Neutrophil (primary cell): ENCODE measurements at regions not wholly inside any gene's neighbourhood (a gene's known extent, or its start where the extent isn't known, plus 50 kb on each side); places are given as distances from the start of the nearest gene placed in this dataset.

Experiments
- H3K27ac ChIP-seq: fragments of 200-600 bp; sonication (generic); 2 replicates; pipeline ENCODE4 v1.5.1; 2016; ENCODE audit warnings: mild to moderate bottlenecking, moderate library complexity
- H3K27me3 ChIP-seq: fragments of 200-600 bp; sonication (generic); 2 replicates; pipeline ENCODE4 v1.6.0; 2016; ENCODE audit warnings: mild to moderate bottlenecking
- H3K36me3 ChIP-seq: fragments of 200-600 bp; sonication (generic); 2 replicates; pipeline ENCODE4 v1.5.1; 2017
- H3K4me1 ChIP-seq, 2 experiments: fragments of 200-600 bp in 1 of 2; sonication (generic) in 1 of 2; 1 replicate in 1 of 2; 2 replicates in 1 of 2; pipeline versions ENCODE4 v1.5.1 to v1.6.1; 2013 to 2016; ENCODE audit warnings: low read depth in 1 of 2, low read length in 1 of 2, mild to moderate bottlenecking in 1 of 2, moderate library complexity in 1 of 2; ENCODE audit not compliant: control insufficient read depth in 1 of 2, insufficient read depth in 1 of 2
- H3K4me3 ChIP-seq, 2 experiments: fragments of 200-600 bp in 1 of 2; sonication (generic) in 1 of 2; 1 replicate in 1 of 2; 2 replicates in 1 of 2; pipeline ENCODE4 v1.5.1; 2013 to 2016; ENCODE audit warnings: low read depth in 1 of 2, low read length in 1 of 2, mild to moderate bottlenecking in 1 of 2, moderate library complexity in 1 of 2
- H3K9me3 ChIP-seq: fragments of 200-600 bp; sonication (generic); 2 replicates; pipeline ENCODE4 v1.5.1; 2016
- CTCF ChIP-seq: fragments of 200-600 bp; sonication (generic); IDR thresholded peaks from 2 replicates; pipeline ENCODE4 v1.5.1; 2016; ENCODE audit warnings: antibody characterized with exemption

- no peak overlapping the region for H3K27ac ChIP-seq
- no peak for TF ChIP-seq CTCF
- no peaks in the 10 kb centered on the region for H3K36me3 ChIP-seq
- no peak overlapping the region for H3K4me3 ChIP-seq
- H3K4me1 ChIP-seq, result no peaks in the 10 kb centered on the region
- no peaks in the 10 kb centered on the region for H3K27me3 ChIP-seq
- no peaks in the 10 kb centered on the region for H3K9me3 ChIP-seq
Observed at GRCh38 chr6:82097676-82098075, 149.9 kb downstream of the IBTK start.

GRCh38 chr6:82095091-82095490 lies 152.5 kb downstream of the IBTK start:
- Histone ChIP-seq H3K36me3 (no peaks in the 10 kb centered on the region), H3K27ac (no peak overlapping the region), H3K27me3 (no peaks in the 10 kb centered on the region), H3K9me3 (no peaks in the 10 kb centered on the region), H3K4me1 (no peaks in the 10 kb centered on the region), H3K4me3 (no peak overlapping the region)
- TF ChIP-seq CTCF, result no peak

- no peak for TF ChIP-seq CTCF
- Histone ChIP-seq H3K9me3 (no peaks in the 10 kb centered on the region), H3K36me3 (no peaks in the 10 kb centered on the region), H3K4me1 (no peaks in the 10 kb centered on the region), H3K27ac (no peak overlapping the region), H3K4me3 (no peak overlapping the region), H3K27me3 (no peaks in the 10 kb centered on the region)
Observed at GRCh38 chr6:82094166-82094806, 153.3 kb downstream of the IBTK start.

GRCh38 chr6:82088978-82089771 lies 158.4 kb downstream of the IBTK start:
- no peak for TF ChIP-seq CTCF
- Histone ChIP-seq H3K4me3 (no peak overlapping the region), H3K36me3 (no peaks in the 10 kb centered on the region), H3K27ac (no peak overlapping the region), H3K9me3 (no peaks in the 10 kb centered on the region), H3K27me3 (no peaks in the 10 kb centered on the region), H3K4me1 (no peaks in the 10 kb centered on the region)

- H3K4me1 ChIP-seq, result no peaks in the 10 kb centered on the region
- H3K27me3 ChIP-seq, result no peaks in the 10 kb centered on the region
- no peak for TF ChIP-seq CTCF
- no peak overlapping the region for H3K27ac ChIP-seq
- no peaks in the 10 kb centered on the region for H3K36me3 ChIP-seq
- H3K9me3 ChIP-seq, result no peaks in the 10 kb centered on the region
- H3K4me3 ChIP-seq, result no peak overlapping the region
Observed at GRCh38 chr6:82086944-82087343, 160.6 kb downstream of the IBTK start.
